HEK293 (cell line): ENCODE measurements at regions not wholly inside any gene's neighbourhood (a gene's known extent, or its start where the extent isn't known, plus 50 kb on each side); places are given as distances from the start of the nearest gene placed in this dataset.

Source experiments
- ZBTB17 ChIP-seq: fragments of 450-650 bp; formaldehyde crosslinking; IDR thresholded peaks from 2 replicates; pipeline ENCODE4 v1.5.1; 2016; ENCODE audit warnings: missing biosample characterization, missing genetic modification characterization
- TF ChIP-seq, protein P1 (sequence below): fragments of 450-650 bp; formaldehyde crosslinking; IDR thresholded peaks from 2 replicates; pipeline ENCODE4 v1.5.1; 2016; ENCODE audit warnings: missing biosample characterization, missing genetic modification characterization

GRCh38 chrX:2134782-2135181, 366.0 kb downstream of the DHRSX start:
- TF ChIP-seq, protein P1, sequence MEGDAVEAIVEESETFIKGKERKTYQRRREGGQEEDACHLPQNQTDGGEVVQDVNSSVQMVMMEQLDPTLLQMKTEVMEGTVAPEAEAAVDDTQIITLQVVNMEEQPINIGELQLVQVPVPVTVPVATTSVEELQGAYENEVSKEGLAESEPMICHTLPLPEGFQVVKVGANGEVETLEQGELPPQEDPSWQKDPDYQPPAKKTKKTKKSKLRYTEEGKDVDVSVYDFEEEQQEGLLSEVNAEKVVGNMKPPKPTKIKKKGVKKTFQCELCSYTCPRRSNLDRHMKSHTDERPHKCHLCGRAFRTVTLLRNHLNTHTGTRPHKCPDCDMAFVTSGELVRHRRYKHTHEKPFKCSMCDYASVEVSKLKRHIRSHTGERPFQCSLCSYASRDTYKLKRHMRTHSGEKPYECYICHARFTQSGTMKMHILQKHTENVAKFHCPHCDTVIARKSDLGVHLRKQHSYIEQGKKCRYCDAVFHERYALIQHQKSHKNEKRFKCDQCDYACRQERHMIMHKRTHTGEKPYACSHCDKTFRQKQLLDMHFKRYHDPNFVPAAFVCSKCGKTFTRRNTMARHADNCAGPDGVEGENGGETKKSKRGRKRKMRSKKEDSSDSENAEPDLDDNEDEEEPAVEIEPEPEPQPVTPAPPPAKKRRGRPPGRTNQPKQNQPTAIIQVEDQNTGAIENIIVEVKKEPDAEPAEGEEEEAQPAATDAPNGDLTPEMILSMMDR (tag by site-specific recombination), result no peak
- no peak for TF ChIP-seq ZBTB17 (tag by site-specific recombination)
